Ureter (tissue), 1 donor: ENCODE measurements at regions not wholly inside any gene's neighbourhood (a gene's known extent, or its start where the extent isn't known, plus 50 kb on each side); places are given as distances from the start of the nearest gene placed in this dataset.
"Not testable (repeated sequence)": the region's sequence is repeated elsewhere in the genome, so short reads cannot be mapped to it uniquely, and the experiment has no call there.

ENCODE experiments used
- DNase-seq: peaks from one replicate; pipeline ENCODE4 v3.0.0-alpha.2; 2020; ENCODE audit warnings: low spot score
- donor health status: DM: yes; HTN: yes; CAD: no.

DNA sequence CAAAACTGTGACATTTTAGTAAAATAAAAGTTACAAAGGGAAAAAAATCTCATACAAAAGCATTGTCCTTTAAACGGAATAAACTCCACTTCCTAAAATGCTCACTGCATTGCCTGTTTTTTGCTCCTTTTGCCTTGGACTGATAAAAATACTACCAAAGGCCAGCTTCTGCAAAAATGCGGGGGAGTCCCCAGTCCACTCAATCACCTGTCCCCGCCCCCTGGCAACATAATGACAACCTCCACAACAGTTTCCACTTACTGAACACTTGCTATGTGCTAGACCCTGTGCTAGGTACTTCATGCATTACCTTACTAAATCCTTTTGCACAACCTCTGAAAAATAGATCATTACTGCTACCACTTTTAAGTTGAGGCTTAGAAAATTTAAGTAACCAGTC is 172.7 kb upstream of the CCL2 start:
- no peak for DNase-seq

- DNase-seq: not testable (repeated sequence)
These were observed 166.0 kb upstream of the CCL2 start for GRCh38 chr17:34089042-34089441.

DNA sequence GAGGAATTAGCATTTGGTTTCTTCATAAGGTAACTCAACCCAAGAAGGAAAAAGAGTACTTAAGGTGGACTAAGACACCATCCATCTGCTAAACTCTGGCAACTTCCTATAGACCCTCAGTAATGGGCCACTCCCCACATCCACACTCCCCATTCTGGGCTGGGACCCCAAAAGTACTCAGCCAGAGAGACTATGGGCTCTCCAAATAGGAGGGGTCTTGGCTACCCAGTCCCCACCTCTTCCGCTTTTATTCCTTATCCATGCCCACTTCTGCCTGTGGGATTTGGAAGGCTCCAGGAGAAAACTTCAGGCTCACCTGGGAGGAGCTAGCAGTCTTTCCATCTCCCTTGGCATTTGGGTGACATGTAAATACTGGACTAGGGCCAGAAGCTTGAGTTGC is 164.5 kb upstream of the CCL2 start:
- no peak for DNase-seq

DNA sequence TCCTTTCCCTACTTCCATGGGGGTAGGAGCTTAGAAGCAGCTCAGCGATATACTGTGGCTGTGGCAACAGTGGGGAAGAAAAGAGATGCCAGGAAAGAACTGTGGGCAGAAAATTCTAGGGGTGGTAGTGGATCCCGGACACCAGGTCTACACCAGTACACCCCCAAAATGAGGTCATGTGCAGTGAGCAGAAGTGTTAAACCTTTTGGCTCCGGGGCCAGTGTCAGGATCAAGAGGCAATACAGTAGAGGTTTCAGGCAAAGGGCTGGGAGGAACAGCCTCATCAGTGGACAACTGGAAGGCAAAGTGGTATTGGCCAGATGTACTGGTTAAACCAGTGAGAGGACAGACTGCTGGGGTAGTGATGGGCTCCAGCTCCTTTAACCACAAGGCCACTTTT is 163.1 kb upstream of the CCL2 start:
- DNase-seq: no peak

- no peak for DNase-seq
These were observed 160.0 kb upstream of the CCL2 start for GRCh38 chr17:34095106-34095505.

DNA sequence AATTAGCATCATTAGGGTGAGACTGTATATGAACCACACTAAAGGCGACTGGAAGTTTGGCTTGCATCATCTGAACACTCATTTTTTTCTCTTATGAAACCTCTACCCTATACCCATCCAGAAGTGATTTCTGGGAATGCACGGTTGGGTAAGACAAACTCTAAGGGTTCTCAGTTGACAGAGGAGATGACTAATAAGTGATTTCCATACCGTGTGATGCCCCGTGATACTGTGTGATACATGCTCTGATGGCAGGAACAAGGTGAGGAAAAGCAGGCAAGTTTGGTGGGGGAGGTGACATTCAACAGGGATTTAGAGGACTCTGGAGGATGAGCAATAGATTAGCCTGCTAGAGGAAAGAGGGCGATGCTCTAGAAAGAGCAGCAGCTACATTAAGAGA is 156.4 kb upstream of the CCL2 start:
- DNase-seq: no peak

- no peak for DNase-seq
These were observed 155.1 kb upstream of the CCL2 start for GRCh38 chr17:34099859-34100515.

DNA sequence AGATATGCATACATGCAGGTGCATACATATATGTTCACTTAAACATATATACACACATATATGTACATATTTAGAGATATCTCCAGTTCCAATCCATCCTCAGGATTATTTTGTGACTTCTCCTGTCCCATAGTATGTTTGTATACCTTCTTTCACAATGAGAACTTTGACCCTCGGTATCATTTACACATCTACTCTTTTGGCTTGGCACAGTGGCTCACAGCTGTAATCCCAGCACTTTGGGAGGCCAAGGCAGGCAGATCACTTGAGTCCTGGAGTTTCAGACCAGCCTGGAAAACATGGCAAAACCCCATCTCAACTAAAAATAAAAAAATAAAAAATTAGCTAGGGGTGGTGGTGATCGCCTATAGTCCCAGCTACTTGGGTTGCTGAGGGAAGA is 148.1 kb upstream of the CCL2 start:
- DNase-seq: no peak

GRCh38 chr17:34110315-34110714 is 144.8 kb upstream of the CCL2 start:
- no peak for DNase-seq

GRCh38 chr17:34113089-34113488 is 142.0 kb upstream of the CCL2 start:
- no peak for DNase-seq

GRCh38 chr17:34114174-34114573 is 140.9 kb upstream of the CCL2 start:
- no peak for DNase-seq

GRCh38 chr17:34116306-34116705 is 138.8 kb upstream of the CCL2 start:
- DNase-seq: no peak

- DNase-seq: no peak
These were observed 137.8 kb upstream of the CCL2 start for GRCh38 chr17:34117332-34117731.

- no peak for DNase-seq
These were observed 137.3 kb upstream of the CCL2 start for GRCh38 chr17:34117811-34118210.

GRCh38 chr17:34118564-34118963 is 136.5 kb upstream of the CCL2 start:
- no peak for DNase-seq

GRCh38 chr17:34121311-34121710 is 133.8 kb upstream of the CCL2 start:
- no peak for DNase-seq

- no peak for DNase-seq
These were observed 132.6 kb upstream of the CCL2 start for GRCh38 chr17:34122515-34122914.

DNA sequence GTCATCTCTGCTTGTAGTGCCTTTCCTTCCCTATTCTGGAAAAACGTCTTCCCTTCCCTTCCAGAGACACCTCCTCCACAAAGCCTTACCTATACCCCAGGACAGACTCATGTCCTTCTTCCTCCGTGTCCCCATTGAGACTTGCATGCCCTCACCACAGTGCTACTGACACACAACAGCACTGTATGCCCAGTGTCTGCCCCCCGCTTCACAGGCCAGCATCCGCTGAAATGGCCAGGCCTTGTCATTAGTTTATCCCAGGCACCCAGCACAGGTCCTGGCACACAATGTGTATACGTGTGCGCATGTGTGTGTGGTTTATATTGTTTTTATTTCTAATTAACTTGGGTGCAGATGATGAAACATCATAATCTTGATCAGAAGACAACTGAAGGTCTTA is 130.1 kb upstream of the CCL2 start:
- DNase-seq: no peak

GRCh38 chr17:34125921-34126320 is 129.2 kb upstream of the CCL2 start:
- no peak for DNase-seq

GRCh38 chr17:34126496-34126895 is 128.6 kb upstream of the CCL2 start:
- no peak for DNase-seq

DNA sequence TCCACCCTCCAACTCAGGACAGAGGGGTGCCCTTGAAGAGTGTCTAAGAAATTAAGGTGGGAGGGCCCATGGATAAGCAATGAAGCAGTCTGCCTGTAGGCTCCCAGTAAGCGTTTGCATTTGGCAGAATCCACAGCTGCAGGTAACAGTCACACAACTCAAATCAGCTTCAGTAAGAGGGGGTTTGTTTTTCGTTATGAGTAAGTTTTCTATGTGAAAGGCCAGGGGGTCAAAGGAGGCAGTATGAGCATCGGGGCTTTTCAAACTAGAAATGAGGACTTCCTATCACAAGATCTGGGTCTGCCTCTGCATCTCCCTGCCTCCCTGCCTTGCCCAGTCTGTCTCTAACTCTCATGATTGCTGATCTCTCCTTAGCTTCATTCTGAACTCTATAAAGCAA is 128.1 kb upstream of the CCL2 start:
- DNase-seq: no peak

GRCh38 chr17:34130544-34130943 is 124.5 kb upstream of the CCL2 start:
- DNase-seq: no peak

GRCh38 chr17:34131386-34131785 is 123.7 kb upstream of the CCL2 start:
- DNase-seq: no peak

GRCh38 chr17:34133350-34133749 is 121.7 kb upstream of the CCL2 start:
- DNase-seq: peak; percentile 18
